DND-41 (cell line): ENCODE measurements at regions not wholly inside any gene's neighbourhood (a gene's known extent, or its start where the extent isn't known, plus 50 kb on each side); places are given as distances from the start of the nearest gene placed in this dataset.

Experiments used
- ATAC-seq: fragments of 200-7000 bp; cut with Tn5 transposase; 3 replicates; pipeline ENCODE4 v1.9.1; 2021; ENCODE audit warnings: low read depth; ENCODE audit not compliant: insufficient read depth
- DNase-seq: peaks from one replicate; pipeline ENCODE4 v3.0.0-alpha.2; 2020
- H2AFZ ChIP-seq: 2 replicates; pipeline ENCODE4 v1.6.0; 2012; ENCODE audit warnings: low read depth, low read length
- H3K27ac ChIP-seq: 2 replicates; pipeline ENCODE4 v1.5.1; 2012; ENCODE audit warnings: low read length, inconsistent platforms
- H3K27me3 ChIP-seq: fragments of 200-600 bp; sonication (generic); 2 replicates; pipeline ENCODE4 v1.6.0; 2012; ENCODE audit warnings: low read length, mild to moderate bottlenecking, inconsistent platforms; ENCODE audit not compliant: insufficient read depth, poor library complexity
- H3K36me3 ChIP-seq: 2 replicates; pipeline ENCODE4 v1.5.1; 2012; ENCODE audit warnings: low read length, inconsistent platforms; ENCODE audit not compliant: insufficient read depth
- H3K4me1 ChIP-seq: 2 replicates; pipeline ENCODE4 v1.5.1; 2012; ENCODE audit warnings: mild to moderate bottlenecking, low read length; ENCODE audit not compliant: insufficient read depth
- H3K4me2 ChIP-seq: 2 replicates; pipeline ENCODE4 v1.6.0; 2012; ENCODE audit warnings: mild to moderate bottlenecking, moderate library complexity, low read length, inconsistent platforms; ENCODE audit not compliant: insufficient read depth
- H3K4me3 ChIP-seq, 2 experiments: fragments of 200-600 bp in 1 of 2; shearing (Covaris generic) in 1 of 2; 2 replicates each; pipeline ENCODE4 v1.5.1; 2012 to 2016; ENCODE audit warnings: inconsistent platforms in 2 of 2, low read length in 2 of 2, mild to moderate bottlenecking in 2 of 2, low read depth in 1 of 2, moderate library complexity in 1 of 2
- H3K79me2 ChIP-seq: 2 replicates; pipeline ENCODE4 v1.6.0; 2012; ENCODE audit warnings: low read length, inconsistent platforms; ENCODE audit not compliant: insufficient read depth
- H3K9ac ChIP-seq: 2 replicates; pipeline ENCODE4 v1.6.0; 2012; ENCODE audit warnings: low read depth, mild to moderate bottlenecking, inconsistent platforms, low read length, moderate library complexity
- H3K9me3 ChIP-seq: 2 replicates; pipeline ENCODE4 v1.5.1; 2012; ENCODE audit warnings: low read length, moderate library complexity, mild to moderate bottlenecking, inconsistent platforms; ENCODE audit not compliant: insufficient read depth, severe bottlenecking
- H4K20me1 ChIP-seq: 2 replicates; pipeline ENCODE4 v1.6.0; 2012; ENCODE audit warnings: low read length; ENCODE audit not compliant: insufficient read depth
- EZH2 ChIP-seq: IDR thresholded peaks from 3 replicates; pipeline ENCODE4 v1.6.1; 2012; ENCODE audit warnings: borderline replicate concordance, low read depth, mild to moderate bottlenecking, moderate library complexity, low read length, inconsistent platforms; ENCODE audit not compliant: severe bottlenecking
- TF ChIP-seq, protein P1 (sequence below): IDR thresholded peaks from 2 replicates; pipeline ENCODE4 v1.5.1; 2012; ENCODE audit warnings: borderline replicate concordance, low read length, moderate library complexity, mild to moderate bottlenecking; ENCODE audit not compliant: poor library complexity, severe bottlenecking; ENCODE audit errors: extremely low read depth

DNA sequence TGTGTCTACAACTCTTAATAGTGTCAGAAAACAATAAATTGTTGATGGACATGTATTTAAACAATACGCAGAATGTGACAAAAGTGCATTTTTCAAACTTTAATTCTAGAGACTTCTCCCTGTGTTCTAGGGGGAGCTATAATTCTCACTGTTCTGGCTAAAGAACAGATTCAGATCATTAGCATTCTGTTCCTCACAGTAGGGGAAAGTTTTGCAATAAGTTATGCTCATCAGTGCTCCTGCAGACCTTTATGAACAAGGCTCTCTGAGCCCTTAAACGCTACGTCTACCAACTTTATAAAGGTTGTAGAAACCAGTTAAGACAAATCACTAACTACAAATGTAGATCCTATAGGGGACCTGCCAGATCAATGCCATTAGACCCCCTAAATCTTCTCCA, 444.2 kb downstream of the SQOR start:
- no peak overlapping the region for H3K4me2 ChIP-seq
- no peak overlapping the region for H2AFZ ChIP-seq
- H3K4me1 ChIP-seq: no peaks in the 10 kb centered on the region
- no peaks in the 10 kb centered on the region for H3K27me3 ChIP-seq
- no peaks in the 10 kb centered on the region for H3K9me3 ChIP-seq
- ATAC-seq (no peak), DNase-seq (no peak)
- TF ChIP-seq EZH2: no peak
- TF ChIP-seq, protein P1, sequence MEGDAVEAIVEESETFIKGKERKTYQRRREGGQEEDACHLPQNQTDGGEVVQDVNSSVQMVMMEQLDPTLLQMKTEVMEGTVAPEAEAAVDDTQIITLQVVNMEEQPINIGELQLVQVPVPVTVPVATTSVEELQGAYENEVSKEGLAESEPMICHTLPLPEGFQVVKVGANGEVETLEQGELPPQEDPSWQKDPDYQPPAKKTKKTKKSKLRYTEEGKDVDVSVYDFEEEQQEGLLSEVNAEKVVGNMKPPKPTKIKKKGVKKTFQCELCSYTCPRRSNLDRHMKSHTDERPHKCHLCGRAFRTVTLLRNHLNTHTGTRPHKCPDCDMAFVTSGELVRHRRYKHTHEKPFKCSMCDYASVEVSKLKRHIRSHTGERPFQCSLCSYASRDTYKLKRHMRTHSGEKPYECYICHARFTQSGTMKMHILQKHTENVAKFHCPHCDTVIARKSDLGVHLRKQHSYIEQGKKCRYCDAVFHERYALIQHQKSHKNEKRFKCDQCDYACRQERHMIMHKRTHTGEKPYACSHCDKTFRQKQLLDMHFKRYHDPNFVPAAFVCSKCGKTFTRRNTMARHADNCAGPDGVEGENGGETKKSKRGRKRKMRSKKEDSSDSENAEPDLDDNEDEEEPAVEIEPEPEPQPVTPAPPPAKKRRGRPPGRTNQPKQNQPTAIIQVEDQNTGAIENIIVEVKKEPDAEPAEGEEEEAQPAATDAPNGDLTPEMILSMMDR: no peak
- no peak overlapping the region for H3K9ac ChIP-seq
- H3K36me3 ChIP-seq: no peaks in the 10 kb centered on the region
- H4K20me1 ChIP-seq: no peaks in the 10 kb centered on the region
- H3K27ac ChIP-seq: no peak overlapping the region
- H3K79me2 ChIP-seq: no peaks in the 10 kb centered on the region
- no peak overlapping the region for H3K4me3 ChIP-seq

GRCh38 chr15:46080016-46080415, 445.2 kb downstream of the SQOR start:
- H3K9me3 ChIP-seq: no peaks in the 10 kb centered on the region
- no peak for TF ChIP-seq EZH2
- TF ChIP-seq, protein P1: no peak
- no peak for ATAC-seq
- H2AFZ ChIP-seq: no peak overlapping the region
- H3K9ac ChIP-seq: no peak overlapping the region
- no peak overlapping the region for H3K27ac ChIP-seq
- H3K4me2 ChIP-seq: no peak overlapping the region
- no peak overlapping the region for H3K4me3 ChIP-seq
- H3K27me3 ChIP-seq: no peaks in the 10 kb centered on the region
- H3K79me2 ChIP-seq: no peaks in the 10 kb centered on the region
- H4K20me1 ChIP-seq: no peaks in the 10 kb centered on the region
- no peak for DNase-seq
- no peaks in the 10 kb centered on the region for H3K4me1 ChIP-seq
- H3K36me3 ChIP-seq: no peaks in the 10 kb centered on the region

DNA sequence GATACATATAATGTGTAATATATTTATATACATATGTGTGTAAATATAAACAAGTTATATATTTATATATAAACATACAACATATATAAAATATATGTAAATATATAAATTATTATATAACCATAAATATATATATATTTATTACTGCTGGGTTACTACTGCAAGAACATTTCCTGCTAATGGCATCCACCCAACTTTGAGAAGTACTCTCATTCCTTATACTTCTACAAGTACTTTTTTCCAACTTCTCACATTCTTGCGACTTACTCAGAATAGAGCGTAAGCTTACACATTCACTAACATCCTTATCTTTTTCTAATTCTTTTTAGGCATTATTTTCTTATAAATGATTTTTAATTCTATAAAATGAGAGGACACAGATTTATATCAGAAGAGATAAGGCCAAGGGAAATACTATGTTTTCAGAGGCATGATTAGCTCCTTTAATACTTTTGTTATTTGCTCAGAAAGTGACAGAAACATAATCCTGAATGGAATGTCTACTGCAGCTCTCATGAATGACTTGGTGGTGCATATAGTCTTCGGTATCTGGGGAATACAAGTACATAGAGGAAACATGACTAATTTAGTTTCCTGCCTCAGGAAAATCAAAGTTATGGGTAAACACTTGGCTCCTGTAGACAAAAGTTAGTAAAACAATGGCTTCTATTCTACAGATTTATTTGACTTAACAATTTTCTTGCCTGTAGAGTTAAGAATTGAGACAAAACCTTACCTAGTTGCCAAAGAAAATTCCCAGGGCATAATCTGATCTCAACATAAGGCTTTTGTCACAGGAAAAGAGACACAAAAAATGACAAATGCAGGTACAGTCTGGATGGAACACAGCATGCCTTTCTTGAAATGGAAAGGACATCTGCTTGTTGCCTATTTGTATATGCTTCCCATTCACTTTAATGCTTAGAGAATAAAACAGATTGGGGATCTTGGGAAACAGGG, 453.9 kb downstream of the SQOR start:
- no peak overlapping the region for H3K27ac ChIP-seq
- TF ChIP-seq, protein P1: no peak
- no peak for TF ChIP-seq EZH2
- no peak overlapping the region for H2AFZ ChIP-seq
- H3K27me3 ChIP-seq: no peaks in the 10 kb centered on the region
- H3K4me1 ChIP-seq: no peaks in the 10 kb centered on the region
- H4K20me1 ChIP-seq: no peaks in the 10 kb centered on the region
- H3K9ac ChIP-seq: no peak overlapping the region
- H3K4me3 ChIP-seq: no peak overlapping the region
- ATAC-seq: no peak
- H3K79me2 ChIP-seq: no peaks in the 10 kb centered on the region
- no peaks in the 10 kb centered on the region for H3K9me3 ChIP-seq
- DNase-seq: no peak
- H3K36me3 ChIP-seq: no peaks in the 10 kb centered on the region
- no peak overlapping the region for H3K4me2 ChIP-seq
